ENCODE measurements at regions not wholly inside any gene's neighbourhood (a gene's known extent, or its start where the extent isn't known, plus 50 kb on each side); places are given as distances from the start of the nearest gene placed in this dataset.
"Not testable (repeated sequence)": the region's sequence is repeated elsewhere in the genome, so short reads cannot be mapped to it uniquely, and the experiment has no call there.

DNA sequence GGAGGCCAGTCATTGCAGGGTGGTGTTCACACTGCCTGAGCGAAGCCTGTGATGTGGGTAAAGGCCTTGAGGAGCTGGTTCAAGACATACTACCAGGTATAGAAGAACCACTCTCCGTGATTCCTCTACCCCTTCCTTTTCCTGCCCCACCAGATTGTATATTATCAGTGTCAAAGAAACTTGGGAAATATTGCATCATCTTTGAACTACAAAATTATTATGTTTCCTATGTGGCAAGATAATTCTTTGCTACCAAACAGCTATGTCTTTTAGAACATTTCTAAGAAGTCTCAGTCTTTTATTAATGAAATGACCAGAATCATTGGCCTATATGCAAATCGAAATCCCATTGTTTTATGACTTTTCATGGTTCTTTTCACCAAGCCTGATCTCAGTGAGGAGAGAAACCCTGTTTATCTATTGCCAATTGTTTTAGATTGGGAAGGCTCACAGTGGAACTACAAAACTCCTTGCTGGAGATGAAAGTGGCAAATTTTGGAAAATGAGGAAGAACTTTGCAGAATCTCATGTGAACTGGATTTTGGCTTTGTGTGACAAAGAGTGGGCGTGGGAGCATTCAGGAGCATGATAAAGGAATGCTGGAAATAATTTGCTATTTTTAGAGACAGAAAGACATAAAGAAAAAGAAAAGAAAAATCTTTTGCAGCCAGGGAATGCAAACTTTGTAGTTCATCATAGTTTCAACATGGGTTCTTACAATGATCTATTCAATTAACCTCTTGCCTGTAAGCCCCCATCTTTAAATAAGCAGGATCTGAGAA lies 286.9 kb downstream of the INSIG2 start:
- intact Hi-C loops (cut with DNase I, micrococcal nuclease) = no loop called here

DNA sequence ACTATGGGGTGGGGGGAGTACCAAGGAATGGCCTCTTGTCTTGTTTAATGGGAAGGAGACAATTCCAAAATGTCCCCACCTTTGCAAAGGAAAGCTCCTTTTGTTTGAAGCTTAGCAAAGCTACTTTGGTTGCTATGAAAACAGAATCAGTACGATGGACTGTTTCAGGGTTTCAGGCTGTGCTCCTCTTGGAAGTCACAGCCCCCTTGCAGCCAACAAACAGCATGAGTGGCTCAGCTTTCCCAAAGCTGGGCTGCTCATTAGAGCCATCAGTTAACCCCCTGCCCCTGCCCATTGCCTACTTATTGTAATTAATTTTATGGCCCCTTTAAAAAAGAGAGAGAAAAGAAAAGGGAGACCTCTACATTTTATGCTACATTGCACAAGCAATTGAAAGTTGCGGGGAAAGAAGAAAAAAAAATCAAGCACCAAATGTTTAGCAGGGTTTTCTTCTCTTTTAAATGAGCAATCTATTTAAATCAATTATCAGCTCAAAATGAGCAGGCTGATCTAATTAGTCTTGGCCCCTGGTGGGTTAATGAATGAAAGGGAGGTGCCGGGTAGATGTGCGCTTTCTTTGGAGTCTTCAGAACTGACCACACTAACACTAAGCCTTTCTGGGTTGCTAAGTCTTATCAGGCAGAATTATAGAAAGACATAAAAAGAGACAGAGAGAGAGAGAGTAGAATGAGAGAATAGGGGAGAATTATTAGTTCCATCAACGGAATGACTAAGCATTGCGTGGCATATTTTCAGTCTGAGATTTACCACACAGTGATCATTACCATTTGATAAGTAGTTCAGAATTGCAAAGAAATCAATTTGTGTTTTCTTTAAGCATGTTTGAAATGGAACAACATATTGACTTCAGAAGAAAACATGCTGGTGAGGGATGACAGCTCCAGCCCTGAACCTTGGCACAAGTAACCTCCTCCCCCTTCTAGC lies 284.9 kb downstream of the INSIG2 start:
- intact Hi-C loops (cut with DNase I, micrococcal nuclease) = no loop called here
- ATAC-seq (ENCODE audit: poor library complexity) (no peak), DNase-seq (no peak)
- TF ChIP-seq, protein P1, sequence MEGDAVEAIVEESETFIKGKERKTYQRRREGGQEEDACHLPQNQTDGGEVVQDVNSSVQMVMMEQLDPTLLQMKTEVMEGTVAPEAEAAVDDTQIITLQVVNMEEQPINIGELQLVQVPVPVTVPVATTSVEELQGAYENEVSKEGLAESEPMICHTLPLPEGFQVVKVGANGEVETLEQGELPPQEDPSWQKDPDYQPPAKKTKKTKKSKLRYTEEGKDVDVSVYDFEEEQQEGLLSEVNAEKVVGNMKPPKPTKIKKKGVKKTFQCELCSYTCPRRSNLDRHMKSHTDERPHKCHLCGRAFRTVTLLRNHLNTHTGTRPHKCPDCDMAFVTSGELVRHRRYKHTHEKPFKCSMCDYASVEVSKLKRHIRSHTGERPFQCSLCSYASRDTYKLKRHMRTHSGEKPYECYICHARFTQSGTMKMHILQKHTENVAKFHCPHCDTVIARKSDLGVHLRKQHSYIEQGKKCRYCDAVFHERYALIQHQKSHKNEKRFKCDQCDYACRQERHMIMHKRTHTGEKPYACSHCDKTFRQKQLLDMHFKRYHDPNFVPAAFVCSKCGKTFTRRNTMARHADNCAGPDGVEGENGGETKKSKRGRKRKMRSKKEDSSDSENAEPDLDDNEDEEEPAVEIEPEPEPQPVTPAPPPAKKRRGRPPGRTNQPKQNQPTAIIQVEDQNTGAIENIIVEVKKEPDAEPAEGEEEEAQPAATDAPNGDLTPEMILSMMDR (IDR thresholded peaks at IDR 0.05) = no peak
- Mint-ChIP-seq H3K4me1 (ENCODE audit: low read depth) (no peaks in the 10 kb centered on the region), H3K9me3 (no peaks in the 10 kb centered on the region), H3K27me3 (peaks cover 20% of the 10 kb centered on the region), H3K4me3 (no peak overlapping the region), H3K27ac (no peak overlapping the region), H3K36me3 (ENCODE audit: low read depth) (no peaks in the 10 kb centered on the region)
- H3K27me3 ChIP-seq (ENCODE audit: control insufficient read depth in 1 of 2, insufficient read depth in 2 of 2, low read length in 2 of 2) = peaks cover 0 to 3% of the 10 kb centered on the region in 2 experiments
- ChIA-PET POLR2A (no interaction called here), CTCF (no interaction called here)
- H3K9me3 ChIP-seq (ENCODE audit: control insufficient read depth in 1 of 2, insufficient read depth in 1 of 2, low read length in 2 of 2) = peaks cover 0 to 4% of the 10 kb centered on the region in 2 experiments
- no peak overlapping the region for H3K27ac ChIP-seq (ENCODE audit: low read depth in 1 of 2, low read length in 2 of 2)
- no peaks in the 10 kb centered on the region for H3K36me3 ChIP-seq (ENCODE audit: insufficient read depth, low read length)
- H3K4me1 ChIP-seq (ENCODE audit: insufficient read depth, low read length) = no peaks in the 10 kb centered on the region
- no peak overlapping the region for H3K4me3 ChIP-seq (ENCODE audit: low read length)

More for the DNA sequence above, 286.9 kb downstream of the INSIG2 start:
- no peaks in the 10 kb centered on the region for H3K36me3 ChIP-seq (ENCODE audit: insufficient read depth, low read length)
- DNase-seq (no peak), ATAC-seq (ENCODE audit: poor library complexity) (no peak)
- ChIA-PET CTCF (no interaction called here), POLR2A (no interaction called here)
- TF ChIP-seq, protein P1 (IDR thresholded peaks at IDR 0.05) = no peak
- peaks cover 21% of the 10 kb centered on the region for H3K27me3 Mint-ChIP-seq
- H3K27ac Mint-ChIP-seq = no peak overlapping the region
- H3K27ac ChIP-seq (ENCODE audit: low read depth in 1 of 2, low read length in 2 of 2) = no peak overlapping the region
- no peaks in the 10 kb centered on the region for H3K36me3 Mint-ChIP-seq (ENCODE audit: low read depth)
- H3K27me3 ChIP-seq (ENCODE audit: control insufficient read depth in 1 of 2, insufficient read depth in 2 of 2, low read length in 2 of 2) = peaks cover 0 to 3% of the 10 kb centered on the region in 2 experiments
- no peak overlapping the region for H3K4me3 Mint-ChIP-seq
- peaks cover 0 to 4% of the 10 kb centered on the region in 2 experiments for H3K9me3 ChIP-seq (ENCODE audit: control insufficient read depth in 1 of 2, insufficient read depth in 1 of 2, low read length in 2 of 2)
- H3K4me1 Mint-ChIP-seq (ENCODE audit: low read depth) = no peaks in the 10 kb centered on the region
- no peaks in the 10 kb centered on the region for H3K9me3 Mint-ChIP-seq
- no peak overlapping the region for H3K4me3 ChIP-seq (ENCODE audit: low read length)
- H3K4me1 ChIP-seq (ENCODE audit: insufficient read depth, low read length) = no peaks in the 10 kb centered on the region

DNA sequence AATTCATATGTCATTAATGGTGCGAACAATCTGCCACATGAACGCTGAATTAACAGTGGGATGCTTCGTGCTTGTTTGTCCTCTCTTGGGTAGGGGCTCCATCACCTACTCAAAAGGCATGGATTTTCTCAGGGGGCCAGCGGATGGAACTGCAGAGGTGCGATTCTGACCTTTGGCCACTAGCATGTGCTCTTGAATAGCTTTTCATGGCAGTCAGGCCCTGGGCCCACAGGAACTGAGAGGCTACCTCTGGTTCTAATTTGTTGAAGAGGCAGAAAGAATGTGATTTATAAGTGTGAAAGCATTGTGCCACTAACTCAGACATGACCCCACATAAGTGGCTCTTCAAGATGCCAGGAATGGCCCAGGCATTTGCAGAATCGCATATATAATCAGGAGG lies 283.2 kb downstream of the INSIG2 start:
- H3K4me3 ChIP-seq (ENCODE audit: low read length) = no peak overlapping the region
- Mint-ChIP-seq H3K27me3 (peaks cover 28% of the 10 kb centered on the region), H3K27ac (no peak overlapping the region), H3K36me3 (ENCODE audit: low read depth) (no peaks in the 10 kb centered on the region), H3K4me3 (no peak overlapping the region), H3K4me1 (ENCODE audit: low read depth) (no peaks in the 10 kb centered on the region), H3K9me3 (no peaks in the 10 kb centered on the region)
- DNase-seq (no peak), ATAC-seq (ENCODE audit: poor library complexity) (no peak)
- no peaks in the 10 kb centered on the region for H3K4me1 ChIP-seq (ENCODE audit: insufficient read depth, low read length)
- TF ChIP-seq, protein P1 (IDR thresholded peaks at IDR 0.05) = no peak
- CTCF ChIA-PET = no interaction called here
- POLR2A ChIA-PET = no interaction called here
- H3K36me3 ChIP-seq (ENCODE audit: insufficient read depth, low read length) = no peaks in the 10 kb centered on the region
- peaks cover 0 to 2% of the 10 kb centered on the region in 2 experiments for H3K9me3 ChIP-seq (ENCODE audit: control insufficient read depth in 1 of 2, insufficient read depth in 1 of 2, low read length in 2 of 2)
- intact Hi-C loops (cut with DNase I, micrococcal nuclease) = no loop called here
- no peak overlapping the region for H3K27ac ChIP-seq (ENCODE audit: low read depth in 1 of 2, low read length in 2 of 2)
- H3K27me3 ChIP-seq (ENCODE audit: control insufficient read depth in 1 of 2, insufficient read depth in 2 of 2, low read length in 2 of 2) = peaks cover 4 to 14% of the 10 kb centered on the region in 2 experiments

DNA sequence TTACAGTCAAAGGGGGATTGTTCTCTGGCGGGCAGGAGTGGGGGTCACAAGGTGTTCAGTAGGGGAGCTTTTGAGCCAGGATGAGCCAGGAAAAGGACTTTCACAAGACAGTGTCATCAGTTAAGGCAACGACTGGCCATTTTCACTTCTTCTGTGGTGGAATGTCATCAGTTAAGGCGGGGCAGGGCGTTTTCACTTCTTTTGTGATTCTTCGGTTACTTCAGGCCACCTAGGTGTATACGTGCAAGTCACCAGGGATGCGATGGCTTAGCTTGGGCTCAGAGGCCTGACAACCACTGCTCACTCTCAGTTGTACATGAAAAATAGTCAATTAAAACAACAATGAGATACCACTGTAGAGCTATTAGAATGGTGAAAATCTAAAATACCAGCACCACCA lies 281.2 kb downstream of the INSIG2 start:
- intact Hi-C loops (cut with DNase I, micrococcal nuclease); H3K27ac ChIP-seq (ENCODE audit: low read depth in 1 of 2, low read length in 2 of 2); H3K4me1 ChIP-seq (ENCODE audit: insufficient read depth, low read length); H3K36me3 Mint-ChIP-seq (ENCODE audit: low read depth); H3K27ac Mint-ChIP-seq; POLR2A ChIA-PET; CTCF ChIA-PET; DNase-seq; H3K4me1 Mint-ChIP-seq (ENCODE audit: low read depth); H3K36me3 ChIP-seq (ENCODE audit: insufficient read depth, low read length); H3K4me3 Mint-ChIP-seq; H3K9me3 Mint-ChIP-seq; H3K4me3 ChIP-seq (ENCODE audit: low read length); H3K9me3 ChIP-seq (ENCODE audit: control insufficient read depth in 1 of 2, insufficient read depth in 1 of 2, low read length in 2 of 2); ATAC-seq (ENCODE audit: poor library complexity): not testable (repeated sequence)
- H3K27me3 Mint-ChIP-seq = peaks cover 37% of the 10 kb centered on the region
- peaks cover 6 to 19% of the 10 kb centered on the region in 2 experiments for H3K27me3 ChIP-seq (ENCODE audit: control insufficient read depth in 1 of 2, insufficient read depth in 2 of 2, low read length in 2 of 2)
